BJ (cell line): ENCODE measurements at regions not wholly inside any gene's neighbourhood (a gene's known extent, or its start where the extent isn't known, plus 50 kb on each side); places are given as distances from the start of the nearest gene placed in this dataset.

ENCODE experiments used
- CTCF ChIA-PET: fragments of 350-600 bp; formaldehyde crosslinking; extraction: SDS; loops from one replicate; lab custom pipeline; 2021; ENCODE audit warnings: antibody characterized with exemption, inconsistent platforms; lab: Yijun Ruan, JAX
- POLR2A ChIA-PET: fragments of 300-600 bp; sonication (Branson Sonifier 250); formaldehyde crosslinking; extraction: SDS; loops from one replicate; lab custom pipeline; 2021; ENCODE audit warnings: antibody characterized with exemption; lab: Charles Lee
- DNase-seq: peaks from one replicate; pipeline ENCODE4 v3.0.0-alpha.2; 2011; ENCODE audit warnings: low read depth
- H3K27me3 ChIP-seq: 2 replicates; pipeline ENCODE4 v1.6.0; 2011; ENCODE audit warnings: low read length; ENCODE audit not compliant: control insufficient read depth, insufficient read depth
- H3K36me3 ChIP-seq: 2 replicates; pipeline ENCODE4 v1.5.1; 2011; ENCODE audit warnings: low read length; ENCODE audit not compliant: control insufficient read depth, insufficient read depth
- H3K4me3 ChIP-seq: 2 replicates; pipeline ENCODE4 v1.5.1; 2011; ENCODE audit warnings: low read depth, mild to moderate bottlenecking, control low read depth, low read length
- CTCF ChIP-seq: IDR thresholded peaks from 2 replicates; pipeline ENCODE4 v1.5.1; 2011; ENCODE audit warnings: low read depth, mild to moderate bottlenecking, control low read depth, inconsistent platforms, low read length, moderate library complexity; ENCODE audit not compliant: insufficient read depth

GRCh38 chr6:24053057-24053456 lies 73.0 kb upstream of the NRSN1 start:
- CTCF ChIA-PET = no interaction called here
- POLR2A ChIA-PET = no interaction called here
- no peaks in the 10 kb centered on the region for H3K27me3 ChIP-seq

DNA sequence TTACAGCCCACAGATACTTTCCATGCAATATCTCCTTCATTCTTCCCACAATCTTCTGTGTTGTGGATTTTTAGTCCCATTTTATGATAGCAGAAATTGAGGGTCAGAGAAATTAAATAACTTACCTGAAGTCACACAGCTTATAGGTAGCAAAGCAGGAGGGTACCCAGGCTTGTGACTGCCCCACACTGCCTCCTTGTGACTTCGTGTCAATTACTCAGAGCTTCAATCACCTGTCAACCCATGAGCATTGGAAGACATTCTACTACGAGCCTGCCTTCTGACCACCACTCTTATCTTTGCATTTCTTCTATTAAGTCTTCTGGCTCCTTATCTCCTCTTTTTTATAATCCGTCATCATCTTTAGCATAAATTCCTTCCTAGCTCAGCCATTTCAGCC lies 71.6 kb upstream of the NRSN1 start:
- Histone ChIP-seq H3K4me3 (no peak overlapping the region), H3K27me3 (no peaks in the 10 kb centered on the region), H3K36me3 (no peaks in the 10 kb centered on the region)
- TF ChIP-seq CTCF = no peak
- no peak for DNase-seq
- ChIA-PET POLR2A (no interaction called here), CTCF (interaction anchor here (0.6 kb wide), 1 partner anchor 63 kb away, joined by 3 read pairs; no protein-coding TSS in a partner anchor)

More at GRCh38 chr6:24053057-24053456, 73.0 kb upstream of the NRSN1 start:
- Histone ChIP-seq H3K36me3 (no peaks in the 10 kb centered on the region), H3K4me3 (no peak overlapping the region)
- no peak for DNase-seq
- no peak for TF ChIP-seq CTCF

DNA sequence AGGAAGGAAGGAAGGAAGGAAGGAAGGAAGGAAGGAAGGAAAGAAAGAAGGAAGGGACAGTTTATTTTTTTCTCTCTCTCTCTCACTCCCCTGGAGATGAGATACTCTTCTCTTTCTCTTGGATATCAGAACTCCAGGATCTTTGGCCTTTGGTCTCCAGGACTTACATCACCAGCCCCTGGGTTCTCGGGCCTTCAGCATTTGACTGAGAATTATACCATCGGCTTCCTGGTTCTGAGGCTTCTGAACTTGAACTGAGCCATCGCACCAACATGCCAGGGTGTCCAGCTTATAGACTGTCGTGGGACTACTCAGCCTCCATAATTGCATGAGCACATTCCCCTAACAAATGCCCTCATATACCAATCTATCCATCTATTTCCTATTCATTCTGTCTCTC lies 69.4 kb upstream of the NRSN1 start:
- no peak for TF ChIP-seq CTCF
- H3K27me3 ChIP-seq = no peaks in the 10 kb centered on the region
- H3K4me3 ChIP-seq = no peak overlapping the region
- no peaks in the 10 kb centered on the region for H3K36me3 ChIP-seq
- POLR2A ChIA-PET = no interaction called here
- DNase-seq = no peak
- CTCF ChIA-PET = no interaction called here

- CTCF ChIA-PET = no interaction called here
- H3K27me3 ChIP-seq = no peaks in the 10 kb centered on the region
- DNase-seq = no peak
- no peak overlapping the region for H3K4me3 ChIP-seq
- H3K36me3 ChIP-seq = no peaks in the 10 kb centered on the region
- POLR2A ChIA-PET = no interaction called here
- no peak for TF ChIP-seq CTCF
Observed at GRCh38 chr6:24057030-24057429, 69.0 kb upstream of the NRSN1 start.

GRCh38 chr6:24060982-24061754 lies 64.8 kb upstream of the NRSN1 start:
- Histone ChIP-seq H3K36me3 (no peaks in the 10 kb centered on the region), H3K27me3 (no peaks in the 10 kb centered on the region), H3K4me3 (no peak overlapping the region)
- CTCF ChIA-PET = no interaction called here
- DNase-seq = no peak
- TF ChIP-seq CTCF = no peak
- POLR2A ChIA-PET = no interaction called here
